HEK293 (cell line): ENCODE measurements at regions not wholly inside any gene's neighbourhood (a gene's known extent, or its start where the extent isn't known, plus 50 kb on each side); places are given as distances from the start of the nearest gene placed in this dataset.

Experiments used
- CTCF ChIP-seq: fragments of 450-650 bp; formaldehyde crosslinking; IDR thresholded peaks from 2 replicates; pipeline ENCODE4 v1.5.1; 2016; ENCODE audit warnings: missing biosample characterization, missing genetic modification characterization
- GLIS1 ChIP-seq: fragments of 450-650 bp; formaldehyde crosslinking; IDR thresholded peaks from 2 replicates; pipeline ENCODE4 v1.5.1; 2016; ENCODE audit warnings: missing biosample characterization, missing genetic modification characterization
- HOXC10 ChIP-seq: sonication (generic); formaldehyde crosslinking; IDR thresholded peaks from 2 replicates; pipeline ENCODE4 v1.8.1; 2023; ENCODE audit warnings: mild to moderate bottlenecking, missing genetic modification reagents
- REST ChIP-seq: fragments of 450-650 bp; formaldehyde crosslinking; IDR thresholded peaks from 2 replicates; pipeline ENCODE4 v1.5.1; 2016; ENCODE audit warnings: missing biosample characterization, missing genetic modification characterization
- ZFP41 ChIP-seq: fragments of 450-650 bp; formaldehyde crosslinking; IDR thresholded peaks from 2 replicates; pipeline ENCODE4 v1.5.1; 2016; ENCODE audit warnings: missing biosample characterization, missing genetic modification characterization, borderline replicate concordance
- ZNF121 ChIP-seq: fragments of 450-650 bp; formaldehyde crosslinking; IDR thresholded peaks from 2 replicates; pipeline ENCODE4 v1.5.1; 2016; ENCODE audit warnings: missing biosample characterization, missing genetic modification characterization
- ZNF639 ChIP-seq: fragments of 450-650 bp; formaldehyde crosslinking; IDR thresholded peaks from 2 replicates; pipeline ENCODE4 v1.5.1; 2016; ENCODE audit warnings: missing biosample characterization, missing genetic modification characterization
- TF ChIP-seq, protein P1 (sequence below): fragments of 450-650 bp; formaldehyde crosslinking; IDR thresholded peaks from 2 replicates; pipeline ENCODE4 v1.5.1; 2016; ENCODE audit warnings: missing biosample characterization, missing genetic modification characterization

- TF ChIP-seq ZFP41 (tag by site-specific recombination) (no peak), GLIS1 (tag by site-specific recombination) (no peak), CTCF (no peak), HOXC10 (CRISPR knock-in tag) (no peak), REST (no peak), ZNF639 (no peak), ZNF121 (tag by site-specific recombination) (no peak)
- TF ChIP-seq, protein P1, sequence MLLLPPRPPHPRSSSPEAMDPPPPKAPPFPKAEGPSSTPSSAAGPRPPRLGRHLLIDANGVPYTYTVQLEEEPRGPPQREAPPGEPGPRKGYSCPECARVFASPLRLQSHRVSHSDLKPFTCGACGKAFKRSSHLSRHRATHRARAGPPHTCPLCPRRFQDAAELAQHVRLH (tag by site-specific recombination), result no peak
These were observed 82.2 kb upstream of the GOLGA8B start for GRCh38 chr15:34665498-34666116.
